ENCODE measurements at regions not wholly inside any gene's neighbourhood (a gene's known extent, or its start where the extent isn't known, plus 50 kb on each side); places are given as distances from the start of the nearest gene placed in this dataset.

- Histone ChIP-seq H4K20me1 (ENCODE audit: control insufficient read depth, insufficient read depth) (no peaks in the 10 kb centered on the region), H3K4me2 (ENCODE audit: control insufficient read depth, insufficient read depth) (no peak overlapping the region), H3K4me3 (no peak overlapping the region), H3K79me2 (ENCODE audit: control insufficient read depth, insufficient read depth, low read length) (no peaks in the 10 kb centered on the region), H3K27ac (ENCODE audit: control insufficient read depth, insufficient read depth) (no peak overlapping the region), H3K9ac (ENCODE audit: control insufficient read depth, insufficient read depth, low read length) (no peak overlapping the region), H3K27me3 (replicated peaks in 1 of 2; ENCODE audit: control insufficient read depth in 2 of 2, insufficient read depth in 2 of 2, low read length in 1 of 2) (no peaks in the 10 kb centered on the region), H2AFZ (ENCODE audit: control insufficient read depth, low read depth, low read length) (no peak overlapping the region), H3K4me1 (ENCODE audit: control insufficient read depth, insufficient read depth, low read length) (no peaks in the 10 kb centered on the region), H3K9me3 (replicated peaks; ENCODE audit: control insufficient read depth, insufficient read depth, low read length) (no peaks in the 10 kb centered on the region), H3K36me3 (ENCODE audit: control insufficient read depth in 2 of 2, insufficient read depth in 2 of 2, low read length in 1 of 2) (no peaks in the 10 kb centered on the region)
- in situ Hi-C loops (cut with MboI) = no loop called here
- DNase-seq (ENCODE audit: low read depth, low spot score) (no peak), ATAC-seq (no peak), FAIRE-seq (no peak)
- POLR2A ChIA-PET = no interaction called here
- intact Hi-C loops (cut with micrococcal nuclease; ENCODE audit: unreplicated experiment) = loop anchor here (10.0 kb wide), 1 partner anchor 389 kb away; no protein-coding TSS in a partner anchor
- 71% methylated on average over 2 of the region's 2 CpGs for WGBS (ENCODE audit: insufficient coverage, insufficient replicate concordance, low lambda C conversion rate, missing lambda C conversion rate)
- CTCF ChIA-PET = no interaction called here
- TF ChIP-seq BMI1 (IDR thresholded peaks at IDR 0.05; ENCODE audit: borderline replicate concordance) = no peak
- no peak for TF ChIP-seq CREM (IDR thresholded peaks at IDR 0.05; ENCODE audit: low read depth)
- no peak for TF ChIP-seq NKRF (conservative IDR thresholded peaks at IDR 0.05)
- no peak for TF ChIP-seq ZBTB33 (IDR thresholded peaks at IDR 0.05)
- TF ChIP-seq ZNF207 (IDR thresholded peaks at IDR 0.05; ENCODE audit: borderline replicate concordance) = no peak
- no peak for TF ChIP-seq MTA2 (IDR thresholded peaks at IDR 0.05; ENCODE audit: low read depth)
- no peak for TF ChIP-seq PRDM15 (CRISPR knock-in tag; IDR thresholded peaks at IDR 0.05)
- no peak for TF ChIP-seq BACH1 (IDR thresholded peaks at IDR 0.05; ENCODE audit: borderline replicate concordance)
- RAD21 ChIA-PET (ENCODE audit: unreplicated experiment) = no interaction called here
- SMC1A ChIA-PET (ENCODE audit: uncharacterized antibody, unreplicated experiment) = no interaction called here
- BruUV-seq (replicated peaks) = no TSS peak
Measured at GRCh38 chrX:96376266-96376665, 308.4 kb upstream of the DIAPH2 start.

Measured in GM12878 (cell line).